NCI-H146 treated with DMSO at 0.1 percent for 48 hours (cell line): ENCODE measurements at regions not wholly inside any gene's neighbourhood (a gene's known extent, or its start where the extent isn't known, plus 50 kb on each side); places are given as distances from the start of the nearest gene placed in this dataset.
A peak's percentile ranks its signal among the peaks of the same experiment; 100 is the strongest.
"Not testable (repeated sequence)": the region's sequence is repeated elsewhere in the genome, so short reads cannot be mapped to it uniquely, and the experiment has no call there.

Experiments used
- DNase-seq: peaks from one replicate; lab custom pipeline; 2025; ENCODE audit not compliant: unreplicated experiment; lab: John Stamatoyannopoulos, UW

GRCh38 chr12:46982629-46983392, 96.6 kb upstream of the PCED1B start:
- DNase-seq, result no peak

- no peak for DNase-seq
Observed at GRCh38 chr12:46983393-46983793, 96.0 kb upstream of the PCED1B start.

GRCh38 chr12:46983959-46984841, 95.2 kb upstream of the PCED1B start:
- peak; percentile 1 for DNase-seq

GRCh38 chr12:46985816-46986215, 93.6 kb upstream of the PCED1B start:
- no peak for DNase-seq

- not testable (repeated sequence) for DNase-seq
Observed at GRCh38 chr12:46988122-46988521, 91.3 kb upstream of the PCED1B start.

- no peak for DNase-seq
Observed at GRCh38 chr12:46990211-46990610, 89.2 kb upstream of the PCED1B start.

GRCh38 chr12:46992051-46992450, 87.4 kb upstream of the PCED1B start:
- not testable (repeated sequence) for DNase-seq

- no peak for DNase-seq
Observed at GRCh38 chr12:46998811-46999368, 80.5 kb upstream of the PCED1B start.

GRCh38 chr12:47004634-47005033, 74.8 kb upstream of the PCED1B start:
- no peak for DNase-seq

GRCh38 chr12:47007048-47007447, 72.4 kb upstream of the PCED1B start:
- DNase-seq, result no peak

- no peak for DNase-seq
Observed at GRCh38 chr12:47012552-47012951, 66.9 kb upstream of the PCED1B start.

GRCh38 chr12:47014474-47014873, 64.9 kb upstream of the PCED1B start:
- no peak for DNase-seq

- no peak for DNase-seq
Observed at GRCh38 chr12:47015381-47015780, 64.0 kb upstream of the PCED1B start.

GRCh38 chr12:47017041-47017713, 62.2 kb upstream of the PCED1B start:
- DNase-seq, result no peak

GRCh38 chr12:47017901-47018475, 61.4 kb upstream of the PCED1B start:
- DNase-seq, result no peak

- DNase-seq, result no peak
Observed at GRCh38 chr12:47020211-47020821, 59.1 kb upstream of the PCED1B start.

GRCh38 chr12:47021298-47021697, 58.1 kb upstream of the PCED1B start:
- DNase-seq, result peak; percentile 6

GRCh38 chr12:47022296-47022695, 57.1 kb upstream of the PCED1B start:
- DNase-seq, result no peak

GRCh38 chr12:47023311-47023710, 56.1 kb upstream of the PCED1B start:
- DNase-seq, result no peak

GRCh38 chr12:47023953-47024352, 55.5 kb upstream of the PCED1B start:
- DNase-seq, result no peak
